ENCODE measurements at regions not wholly inside any gene's neighbourhood (a gene's known extent, or its start where the extent isn't known, plus 50 kb on each side); places are given as distances from the start of the nearest gene placed in this dataset.
"Not testable (repeated sequence)": the region's sequence is repeated elsewhere in the genome, so short reads cannot be mapped to it uniquely, and the experiment has no call there.

DNA sequence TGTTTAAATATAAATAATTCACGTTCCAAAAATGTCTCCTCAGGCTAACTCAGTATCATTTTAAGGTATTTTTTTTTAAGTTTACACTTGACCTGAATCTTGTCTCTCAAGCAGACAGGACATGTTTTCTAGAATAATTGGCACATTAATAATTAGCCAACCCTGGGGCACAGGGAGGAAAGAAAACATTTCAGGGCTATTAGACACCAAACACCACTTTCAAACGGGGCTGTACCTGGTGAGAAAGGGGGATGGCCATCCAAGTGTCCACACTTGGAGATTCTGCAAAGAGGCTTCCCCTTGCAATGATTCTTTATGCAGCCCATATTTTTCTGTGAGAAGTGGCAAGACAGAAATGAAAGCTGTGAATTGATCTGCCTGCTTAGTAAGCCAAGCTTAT is 560.8 kb downstream of the CD109 start:
- no peak for DNase-seq

- no peak for DNase-seq
Measured at GRCh38 chr6:74256381-74256780, 560.4 kb downstream of the CD109 start.

DNA sequence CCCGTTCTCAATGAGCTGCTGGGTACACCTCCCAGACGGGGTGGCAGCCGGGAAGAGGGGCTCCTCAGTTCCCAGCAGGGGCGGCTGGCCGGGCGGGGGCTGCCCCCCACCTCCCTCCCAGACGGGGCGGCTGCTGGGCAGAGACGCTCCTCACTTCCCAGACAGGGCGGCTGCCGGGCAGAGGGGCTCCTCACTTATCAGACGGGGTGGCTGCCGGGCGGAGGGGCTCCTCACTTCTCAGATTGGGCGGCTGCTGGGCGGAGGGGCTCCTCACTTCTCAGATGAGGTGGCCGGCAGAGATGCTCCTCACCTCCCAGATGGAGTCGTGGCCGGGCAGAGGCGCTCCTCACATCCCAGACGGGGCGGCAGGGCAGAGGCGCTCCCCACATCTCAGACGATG is 559.0 kb downstream of the CD109 start:
- not testable (repeated sequence) for DNase-seq

GRCh38 chr6:74254147-74254546 is 558.1 kb downstream of the CD109 start:
- not testable (repeated sequence) for DNase-seq

DNA sequence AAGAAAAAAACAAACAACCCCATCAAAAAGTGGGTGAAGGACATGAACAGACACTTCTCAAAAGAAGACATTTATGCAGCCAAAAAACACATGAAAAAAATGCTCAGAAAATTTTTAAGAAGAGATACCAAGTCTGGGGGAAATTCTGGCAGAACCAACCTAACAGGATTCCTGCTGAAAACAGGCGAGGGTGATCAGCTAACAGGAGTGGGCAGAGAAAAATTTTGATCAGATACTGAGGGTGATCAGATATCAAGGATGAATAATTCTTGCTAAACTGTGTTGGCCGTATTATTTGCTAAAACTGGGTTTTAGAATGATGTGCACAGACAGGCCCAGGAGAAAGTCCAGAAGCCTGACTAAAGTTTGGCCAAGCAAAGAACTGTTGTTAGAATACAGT is 557.3 kb downstream of the CD109 start:
- DNase-seq: no peak

GRCh38 chr6:74250161-74250818 is 554.3 kb downstream of the CD109 start:
- DNase-seq: no peak

GRCh38 chr6:74249658-74250057 is 553.7 kb downstream of the CD109 start:
- no peak for DNase-seq

- no peak for DNase-seq
Measured at GRCh38 chr6:74248966-74249365, 553.0 kb downstream of the CD109 start.

GRCh38 chr6:74222768-74223333 is 526.8 kb downstream of the CD109 start:
- peak; percentile 5 for DNase-seq

DNA sequence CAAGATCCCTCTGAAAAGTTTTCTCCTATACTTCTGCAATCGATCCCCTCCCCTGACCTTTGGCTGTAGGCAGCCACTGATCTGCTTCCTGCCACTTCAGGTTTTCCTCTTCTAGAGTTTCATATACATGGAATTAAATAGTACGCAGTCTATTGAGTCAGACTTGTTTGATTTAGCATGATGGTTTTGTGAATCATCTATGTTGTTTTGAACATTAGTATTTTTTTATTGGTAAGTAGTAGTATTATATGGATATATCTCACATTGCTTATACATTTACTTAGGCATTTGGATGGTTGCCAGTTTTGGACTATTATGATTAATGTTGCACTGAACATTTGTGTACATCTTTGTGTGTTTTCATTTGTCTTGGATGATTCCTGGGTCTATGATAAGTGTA is 518.0 kb downstream of the CD109 start:
- no peak for DNase-seq

DNA sequence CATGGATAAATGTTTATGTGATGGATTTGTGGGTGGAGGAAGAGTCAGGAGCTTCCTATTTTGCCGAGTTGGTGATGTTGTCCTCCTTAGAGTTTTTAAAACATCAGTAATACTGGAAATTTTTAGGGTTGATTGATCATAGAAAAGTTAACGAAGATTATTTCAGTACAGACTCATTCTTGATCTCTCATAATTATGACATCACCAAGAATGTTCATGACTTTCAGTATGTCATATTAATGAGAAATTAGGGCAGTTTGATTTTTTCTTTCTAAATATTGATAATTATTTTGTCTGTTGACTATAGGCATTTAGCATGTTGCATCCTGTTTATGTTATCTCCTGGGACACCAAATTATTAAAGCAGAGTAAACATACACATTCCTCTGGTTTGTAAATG is 512.2 kb downstream of the CD109 start:
- DNase-seq: no peak

DNA sequence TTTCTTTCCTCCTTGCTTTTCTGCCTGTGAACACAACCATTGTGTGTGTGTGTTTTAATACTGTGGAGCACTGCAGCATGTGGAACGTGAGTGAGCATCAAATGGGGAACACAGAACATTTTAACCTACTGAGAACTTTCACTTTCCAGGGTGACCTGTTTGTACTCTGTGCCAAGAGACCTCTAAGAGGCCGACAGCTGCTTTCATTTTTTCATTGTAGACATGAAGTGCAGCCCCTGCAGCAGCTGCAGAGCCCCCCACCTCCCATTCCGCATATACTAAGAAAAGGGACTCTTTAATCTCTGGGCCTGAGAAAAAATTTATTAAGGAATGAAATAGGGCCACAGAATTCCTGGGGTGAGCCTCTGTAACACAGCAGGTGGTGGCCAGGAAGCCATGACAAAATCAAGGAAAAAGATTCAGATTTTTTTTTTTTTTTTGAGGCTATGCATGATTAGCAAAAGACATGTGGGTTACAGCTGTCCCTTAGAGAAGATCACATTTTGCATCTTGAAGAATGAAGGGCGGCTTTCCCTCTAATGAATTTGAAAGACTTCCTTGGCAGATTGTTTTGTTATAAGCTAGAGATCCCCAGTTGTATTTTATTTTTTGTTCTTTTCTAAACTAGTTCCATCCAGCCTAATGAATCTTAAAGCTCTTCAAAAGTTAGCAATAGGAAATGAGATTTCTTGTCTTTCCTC is 503.4 kb downstream of the CD109 start:
- DNase-seq: no peak

DNA sequence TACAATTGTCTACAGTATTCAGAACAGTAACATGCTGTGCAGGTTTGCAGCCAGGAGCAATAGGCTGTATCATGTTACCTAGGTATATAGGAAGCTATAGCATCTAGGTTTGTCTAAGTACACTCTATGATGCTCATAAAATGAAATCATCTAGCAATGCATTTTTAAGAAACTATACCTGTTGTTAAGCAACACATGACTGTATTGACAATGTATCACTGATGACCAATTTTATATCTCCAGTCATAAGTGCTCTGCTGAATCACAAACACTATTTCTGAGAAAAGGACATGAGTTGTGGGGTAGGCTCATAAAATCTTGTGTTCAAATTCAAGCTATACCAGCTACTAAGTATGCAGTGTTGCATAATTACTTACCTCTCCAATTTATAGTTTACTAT is 501.3 kb downstream of the CD109 start:
- no peak for DNase-seq

DNA sequence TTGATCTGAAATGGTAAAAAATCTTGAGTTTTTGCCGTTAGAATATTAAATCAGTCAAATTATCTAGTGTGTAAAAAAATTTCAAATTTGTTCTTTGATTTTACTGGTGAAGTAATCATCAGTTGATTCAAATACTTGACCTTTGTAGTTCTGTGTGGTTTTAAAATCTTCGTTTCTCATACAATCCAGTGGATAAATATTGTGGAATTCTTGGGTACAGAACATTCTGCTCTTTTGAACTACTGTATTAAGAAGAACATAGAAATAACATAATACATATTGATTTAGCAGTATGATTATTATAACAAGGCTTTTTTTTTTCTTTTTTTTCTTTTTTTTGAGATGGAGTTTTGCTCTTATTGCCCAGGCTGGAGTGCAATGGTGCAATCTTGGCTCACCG is 491.8 kb downstream of the CD109 start:
- DNase-seq: no peak

DNA sequence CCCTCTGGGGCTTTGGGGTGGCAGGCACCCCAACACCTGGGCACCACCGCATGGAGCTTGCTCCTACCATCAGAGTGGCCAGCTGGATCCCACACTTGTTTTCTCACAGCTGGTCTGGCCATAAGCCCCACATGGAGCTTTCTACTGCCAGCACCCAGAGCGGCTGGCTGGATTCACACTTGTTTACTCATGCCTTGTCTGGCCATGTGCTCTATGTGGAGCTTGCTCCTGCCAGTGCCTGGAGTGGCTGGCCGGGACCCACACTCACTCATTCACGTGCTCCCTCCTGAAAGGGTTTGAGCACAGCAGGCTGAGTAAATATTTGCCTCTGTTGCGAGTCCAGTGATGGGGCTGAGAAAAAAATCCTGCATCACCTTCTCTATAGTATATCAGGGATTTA is 487.0 kb downstream of the CD109 start:
- peak; percentile 87 for DNase-seq

GRCh38 chr6:74181471-74181870 is 485.5 kb downstream of the CD109 start:
- no peak for DNase-seq

DNA sequence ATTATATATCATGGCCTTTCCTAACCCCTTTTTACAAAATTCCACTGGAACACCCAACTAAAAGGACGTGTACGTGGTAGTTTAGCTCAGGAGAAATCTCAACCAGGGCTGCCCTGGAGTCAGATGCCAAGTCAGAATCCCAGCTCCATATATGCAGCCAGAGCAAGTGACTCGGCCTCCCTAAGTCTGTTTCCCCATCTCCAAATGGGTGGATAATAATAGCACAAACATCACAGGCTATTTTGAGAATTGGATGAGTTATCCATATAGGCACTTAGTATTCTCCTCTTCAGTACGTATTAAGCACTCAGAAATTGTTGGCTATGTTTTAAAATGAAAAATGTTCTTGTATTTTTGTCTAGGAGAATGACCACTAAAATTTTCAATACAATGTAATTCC is 481.5 kb downstream of the CD109 start:
- DNase-seq: no peak

GRCh38 chr6:74170550-74170949 is 474.5 kb downstream of the CD109 start:
- DNase-seq: not testable (repeated sequence)

- no peak for DNase-seq
Measured at GRCh38 chr6:74170118-74170517, 474.1 kb downstream of the CD109 start.

- DNase-seq: no peak
Measured at GRCh38 chr6:74167976-74168375, 472.0 kb downstream of the CD109 start.

- no peak for DNase-seq
Measured at GRCh38 chr6:74167511-74167910, 471.5 kb downstream of the CD109 start.

DNA sequence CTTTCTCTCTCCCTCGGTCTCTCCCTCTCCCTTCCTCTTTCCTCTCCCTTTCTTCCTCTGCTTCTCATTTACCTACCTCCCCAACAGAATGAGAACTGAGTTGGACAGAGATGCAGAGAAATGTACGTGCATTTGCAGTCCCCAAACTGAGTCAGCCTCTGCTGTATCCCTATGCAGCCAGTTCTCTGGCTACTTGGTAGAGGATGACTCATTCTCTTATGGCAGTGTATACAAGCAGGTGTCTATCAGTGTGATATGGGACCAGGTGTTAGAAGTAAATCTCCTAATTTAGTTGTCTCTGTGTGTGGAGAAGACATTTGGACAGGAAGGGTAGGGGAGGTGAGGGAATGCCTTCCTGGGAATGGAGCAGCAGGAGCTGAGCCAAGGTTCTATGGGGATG is 470.8 kb downstream of the CD109 start:
- DNase-seq: no peak

- no peak for DNase-seq
Measured at GRCh38 chr6:74161380-74161779, 465.4 kb downstream of the CD109 start.

GRCh38 chr6:74152096-74152675 is 456.2 kb downstream of the CD109 start:
- no peak for DNase-seq

Measured in NCI-H2029 (cell line).